Skeletal muscle satellite cell (primary cell): ENCODE measurements at regions not wholly inside any gene's neighbourhood (a gene's known extent, or its start where the extent isn't known, plus 50 kb on each side); places are given as distances from the start of the nearest gene placed in this dataset.

Experiments used
- H3K27me3 ChIP-seq: 2 replicates; pipeline ENCODE4 v1.7.0; 2013; ENCODE audit warnings: low read length; ENCODE audit not compliant: control insufficient read depth, insufficient read depth
- H3K36me3 ChIP-seq: 2 replicates; pipeline ENCODE4 v1.7.0; 2013; ENCODE audit warnings: mild to moderate bottlenecking, control low read depth, low read length; ENCODE audit not compliant: insufficient read depth
- H3K4me1 ChIP-seq: 2 replicates; pipeline ENCODE4 v1.7.0; 2013; ENCODE audit warnings: low read length; ENCODE audit not compliant: control insufficient read depth, insufficient read depth
- H3K4me2 ChIP-seq: 2 replicates; pipeline ENCODE4 v1.7.0; 2013; ENCODE audit warnings: mild to moderate bottlenecking, low read length
- H3K4me3 ChIP-seq: 2 replicates; pipeline ENCODE4 v1.7.0; 2013; ENCODE audit warnings: low read length
- H3K9ac ChIP-seq: 2 replicates; pipeline ENCODE4 v1.7.0; 2013; ENCODE audit warnings: mild to moderate bottlenecking, low read depth, low read length, moderate library complexity
- H3K9me3 ChIP-seq: replicated peaks from 2 replicates; pipeline ENCODE4 v1.7.0; 2013; ENCODE audit warnings: mild to moderate bottlenecking, control low read depth, low read length

DNA sequence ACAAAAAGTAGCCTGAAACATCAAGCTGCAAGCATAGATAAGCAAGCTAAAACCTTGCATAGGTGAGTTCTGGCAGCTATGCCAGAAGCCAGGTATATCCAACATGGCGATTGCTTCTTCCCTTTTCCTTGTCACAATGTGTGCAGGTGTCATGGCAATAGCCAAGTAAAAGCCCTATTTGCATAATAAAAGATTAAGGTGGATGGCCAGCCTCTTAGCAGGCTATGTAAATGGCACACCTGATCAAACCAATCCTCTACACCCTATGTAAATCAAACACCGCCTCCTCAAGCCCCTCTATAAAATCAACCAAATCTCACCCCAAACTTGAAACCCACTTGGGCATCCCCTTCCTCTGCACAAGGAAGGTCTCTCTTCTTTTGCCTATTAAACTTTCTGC, 366.8 kb downstream of the VGLL3 start:
- Histone ChIP-seq H3K4me2 (no peak overlapping the region), H3K27me3 (no peaks in the 10 kb centered on the region), H3K36me3 (no peaks in the 10 kb centered on the region), H3K4me3 (no peak overlapping the region), H3K9ac (no peak overlapping the region), H3K4me1 (no peaks in the 10 kb centered on the region), H3K9me3 (no peaks in the 10 kb centered on the region)

DNA sequence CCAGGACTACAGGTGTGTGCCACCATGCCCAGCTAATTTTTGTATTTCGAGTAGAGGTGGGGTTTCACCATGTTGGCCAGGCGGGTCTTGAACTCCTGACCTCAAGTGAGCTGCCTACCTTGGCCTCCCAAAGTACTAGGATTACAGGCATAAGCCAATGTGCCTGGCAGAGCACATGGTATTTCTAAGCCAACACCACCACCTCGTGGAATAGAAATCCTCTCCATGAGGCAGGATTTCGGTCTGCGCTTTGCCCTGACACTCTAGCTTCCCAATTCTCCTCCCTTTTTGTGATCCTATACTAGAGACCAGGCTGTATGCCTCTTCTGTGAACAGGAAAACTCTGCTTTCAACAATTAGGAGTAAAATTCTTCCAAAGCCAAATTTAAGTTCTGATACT, 372.2 kb downstream of the VGLL3 start:
- Histone ChIP-seq H3K4me2 (no peak overlapping the region), H3K4me3 (no peak overlapping the region), H3K9ac (no peak overlapping the region), H3K4me1 (no peaks in the 10 kb centered on the region), H3K9me3 (no peaks in the 10 kb centered on the region), H3K27me3 (no peaks in the 10 kb centered on the region), H3K36me3 (no peaks in the 10 kb centered on the region)

DNA sequence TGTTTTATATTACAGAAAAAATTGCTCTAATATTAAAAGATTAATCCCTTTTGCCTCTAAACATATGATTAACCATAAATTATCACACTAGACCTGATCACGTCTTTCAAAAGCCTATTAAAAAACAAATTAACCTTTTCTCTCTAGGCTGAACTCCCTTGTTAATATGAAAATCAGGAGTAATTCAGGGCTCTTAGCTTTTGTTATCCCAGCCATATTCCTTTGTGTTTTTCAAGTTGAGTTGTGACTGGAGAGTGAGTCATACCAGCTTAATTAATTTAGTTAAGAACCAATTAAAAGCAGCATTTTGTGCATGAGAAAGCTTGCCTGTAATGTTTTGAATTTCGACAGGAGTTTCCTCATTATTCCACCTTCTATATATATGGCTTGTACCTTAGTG, 385.8 kb downstream of the VGLL3 start:
- no peaks in the 10 kb centered on the region for H3K9me3 ChIP-seq
- H3K4me2 ChIP-seq, result no peak overlapping the region

DNA sequence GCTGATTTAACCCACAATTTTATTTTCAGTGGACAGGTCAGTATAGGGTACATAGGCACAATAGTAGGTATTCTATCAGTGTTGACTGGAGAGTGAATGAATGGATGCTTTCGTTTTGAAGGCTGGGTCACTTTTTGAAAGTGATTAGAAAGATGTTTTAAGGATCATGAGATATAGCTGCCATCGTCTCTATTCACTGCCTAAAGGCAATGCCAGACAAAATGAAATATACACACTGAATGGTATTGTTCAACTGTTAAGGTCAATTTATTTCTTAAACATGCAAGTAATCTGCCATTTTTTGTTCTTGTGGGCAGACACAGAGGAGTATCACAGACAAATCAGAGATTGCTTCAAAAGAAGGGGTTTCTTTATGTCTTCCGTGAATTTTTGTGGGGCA, 395.3 kb downstream of the VGLL3 start:
- H3K36me3 ChIP-seq, result no peaks in the 10 kb centered on the region
- no peaks in the 10 kb centered on the region for H3K9me3 ChIP-seq
- no peak overlapping the region for H3K9ac ChIP-seq
- no peak overlapping the region for H3K4me3 ChIP-seq
- H3K4me1 ChIP-seq, result peaks cover 3% of the 10 kb centered on the region
- H3K4me2 ChIP-seq, result no peak overlapping the region
- no peaks in the 10 kb centered on the region for H3K27me3 ChIP-seq

More for the DNA sequence above, 385.8 kb downstream of the VGLL3 start:
- Histone ChIP-seq H3K27me3 (no peaks in the 10 kb centered on the region), H3K36me3 (no peaks in the 10 kb centered on the region), H3K4me1 (no peaks in the 10 kb centered on the region), H3K4me3 (no peak overlapping the region), H3K9ac (no peak overlapping the region)

DNA sequence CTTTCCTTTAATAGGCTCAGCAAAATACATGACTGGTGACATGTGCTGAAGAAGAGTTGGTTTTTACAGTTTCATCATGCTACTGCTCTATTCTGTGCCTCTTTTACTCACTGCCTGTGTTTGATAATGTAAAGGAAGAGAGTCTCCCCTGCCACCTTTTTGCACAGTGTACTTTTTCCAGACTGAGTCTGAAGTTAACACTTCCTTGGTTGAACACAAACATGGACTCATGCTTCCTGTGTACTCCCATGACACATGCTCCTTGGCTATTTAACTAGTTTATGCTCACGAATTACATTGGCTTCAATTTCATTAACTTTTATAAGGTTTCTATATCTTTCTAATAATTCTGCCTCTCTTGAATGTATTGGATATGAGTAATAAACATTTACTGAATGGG, 396.1 kb downstream of the VGLL3 start:
- Histone ChIP-seq H3K27me3 (no peaks in the 10 kb centered on the region), H3K9ac (no peak overlapping the region), H3K4me3 (no peak overlapping the region), H3K4me1 (peaks cover 3% of the 10 kb centered on the region), H3K36me3 (no peaks in the 10 kb centered on the region), H3K9me3 (no peaks in the 10 kb centered on the region), H3K4me2 (no peak overlapping the region)

DNA sequence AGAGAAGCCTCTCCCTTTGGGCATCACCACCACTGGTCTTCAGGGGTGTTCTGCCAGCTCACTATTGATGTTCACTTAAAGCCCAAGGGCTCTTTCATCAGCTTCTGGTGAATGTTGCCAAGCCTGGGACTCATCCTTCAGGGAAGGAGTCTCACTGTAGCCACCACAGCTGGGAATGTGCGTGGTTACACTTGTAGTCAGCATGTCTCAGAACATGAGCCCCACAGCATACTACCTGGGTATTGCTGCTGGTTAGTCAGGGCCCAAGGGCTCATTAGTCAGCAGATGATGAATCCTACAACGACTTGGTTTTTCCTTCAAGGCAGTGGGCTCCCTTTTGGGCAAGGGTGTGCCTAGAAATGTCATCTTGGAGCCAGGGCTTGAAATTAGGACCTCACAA, 412.9 kb downstream of the VGLL3 start:
- H3K9me3 ChIP-seq, result no peaks in the 10 kb centered on the region
- H3K9ac ChIP-seq, result no peak overlapping the region
- peaks cover 4% of the 10 kb centered on the region for H3K27me3 ChIP-seq
- H3K4me1 ChIP-seq, result no peaks in the 10 kb centered on the region
- no peak overlapping the region for H3K4me2 ChIP-seq
- no peak overlapping the region for H3K4me3 ChIP-seq
- H3K36me3 ChIP-seq, result no peaks in the 10 kb centered on the region

DNA sequence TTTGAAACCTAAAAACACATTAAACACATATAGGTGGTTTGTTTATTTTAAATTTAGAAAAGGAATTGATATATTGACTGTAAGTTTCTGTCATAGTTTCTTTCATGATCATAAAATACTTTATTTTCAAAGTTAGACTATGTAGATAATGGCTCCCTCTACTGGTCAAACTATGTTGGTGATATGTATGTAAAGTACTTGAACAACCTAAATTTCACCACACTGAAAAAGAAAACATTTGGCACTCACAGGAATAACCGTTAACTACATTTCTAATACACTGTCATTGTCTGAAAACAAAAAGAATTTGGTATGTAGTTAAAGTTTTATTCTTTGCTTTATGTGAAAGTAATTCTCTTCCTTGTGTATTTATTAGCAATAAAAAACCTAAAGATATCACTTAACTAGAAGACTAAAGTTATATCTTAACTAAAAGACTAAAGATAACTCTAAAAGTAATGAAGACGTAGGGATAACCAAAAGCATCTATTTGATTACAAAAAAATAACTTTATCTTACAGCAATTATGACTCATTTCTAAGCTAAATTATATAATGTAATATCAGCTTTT, 427.5 kb downstream of the VGLL3 start:
- Histone ChIP-seq H3K36me3 (no peaks in the 10 kb centered on the region), H3K4me1 (no peaks in the 10 kb centered on the region), H3K4me3 (no peak overlapping the region), H3K9ac (no peak overlapping the region), H3K27me3 (peaks cover 3% of the 10 kb centered on the region), H3K9me3 (no peaks in the 10 kb centered on the region), H3K4me2 (no peak overlapping the region)

DNA sequence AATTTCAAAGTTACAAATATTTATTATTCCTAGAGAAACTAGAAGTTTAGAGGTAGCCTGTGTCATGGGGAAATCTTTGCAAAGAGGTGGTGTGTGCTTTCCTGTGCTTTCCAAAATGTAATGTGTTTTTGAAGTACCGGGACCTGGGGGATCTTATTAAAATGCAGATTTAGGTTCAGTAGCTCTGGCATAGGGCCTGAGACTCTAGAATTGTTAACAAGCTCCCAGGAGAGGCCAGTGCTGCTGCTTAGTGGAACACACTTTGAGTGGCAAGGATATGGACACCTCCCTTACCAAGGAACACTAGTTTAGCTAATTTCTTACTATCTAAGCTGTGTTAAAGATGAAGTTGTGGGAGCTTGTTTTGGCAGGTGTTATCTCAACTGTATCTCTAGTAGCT, 428.9 kb downstream of the VGLL3 start:
- H3K9ac ChIP-seq, result no peak overlapping the region
- no peaks in the 10 kb centered on the region for H3K4me1 ChIP-seq
- H3K27me3 ChIP-seq, result peaks cover 5% of the 10 kb centered on the region
- H3K36me3 ChIP-seq, result no peaks in the 10 kb centered on the region
- H3K9me3 ChIP-seq, result no peaks in the 10 kb centered on the region
- no peak overlapping the region for H3K4me3 ChIP-seq
- no peak overlapping the region for H3K4me2 ChIP-seq

DNA sequence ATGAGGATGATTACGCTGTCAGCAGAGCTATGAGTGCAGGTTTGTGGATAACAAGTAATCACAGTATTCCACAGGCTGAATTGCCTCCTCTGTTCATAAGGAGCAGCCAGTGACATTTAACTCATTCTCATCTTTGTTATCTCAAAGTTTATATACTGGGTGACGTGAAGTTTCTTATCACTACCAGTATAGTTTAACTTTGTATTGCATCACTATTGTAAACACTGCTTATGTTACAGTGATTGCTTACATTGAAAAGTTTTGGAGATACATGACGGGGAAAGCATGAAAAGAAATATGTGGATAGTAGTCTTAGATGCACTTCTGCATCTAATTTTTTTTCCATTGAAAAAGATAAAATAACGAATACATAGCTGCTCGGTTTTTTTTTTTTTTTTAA, 429.7 kb downstream of the VGLL3 start:
- no peak overlapping the region for H3K4me3 ChIP-seq
- H3K4me2 ChIP-seq, result no peak overlapping the region
- H3K9me3 ChIP-seq, result no peaks in the 10 kb centered on the region
- H3K27me3 ChIP-seq, result peaks cover 5% of the 10 kb centered on the region
- no peak overlapping the region for H3K9ac ChIP-seq
- no peaks in the 10 kb centered on the region for H3K36me3 ChIP-seq
- no peaks in the 10 kb centered on the region for H3K4me1 ChIP-seq

DNA sequence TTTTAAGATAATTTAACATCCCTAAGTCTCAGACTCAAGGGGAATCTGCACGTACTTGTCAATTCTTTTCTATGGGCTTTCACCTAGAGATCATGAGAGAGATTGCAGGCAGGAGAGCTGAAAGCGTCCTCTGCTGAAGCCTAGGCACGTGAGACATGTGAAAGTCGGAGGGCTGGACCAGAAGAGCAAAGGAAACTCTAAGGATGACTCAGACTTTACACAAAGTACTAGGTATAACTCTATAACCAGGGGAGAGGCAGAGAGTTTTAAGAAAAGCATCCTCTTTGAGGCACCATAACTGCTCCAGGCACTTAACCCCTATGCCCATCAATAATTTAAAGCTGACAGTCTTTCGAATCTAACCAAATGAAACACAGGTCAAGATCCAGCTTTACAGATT, 436.6 kb downstream of the VGLL3 start:
- no peak overlapping the region for H3K9ac ChIP-seq
- no peaks in the 10 kb centered on the region for H3K4me1 ChIP-seq
- H3K27me3 ChIP-seq, result peaks cover 5% of the 10 kb centered on the region
- no peak overlapping the region for H3K4me2 ChIP-seq
- H3K36me3 ChIP-seq, result no peaks in the 10 kb centered on the region
- no peaks in the 10 kb centered on the region for H3K9me3 ChIP-seq
- H3K4me3 ChIP-seq, result no peak overlapping the region

DNA sequence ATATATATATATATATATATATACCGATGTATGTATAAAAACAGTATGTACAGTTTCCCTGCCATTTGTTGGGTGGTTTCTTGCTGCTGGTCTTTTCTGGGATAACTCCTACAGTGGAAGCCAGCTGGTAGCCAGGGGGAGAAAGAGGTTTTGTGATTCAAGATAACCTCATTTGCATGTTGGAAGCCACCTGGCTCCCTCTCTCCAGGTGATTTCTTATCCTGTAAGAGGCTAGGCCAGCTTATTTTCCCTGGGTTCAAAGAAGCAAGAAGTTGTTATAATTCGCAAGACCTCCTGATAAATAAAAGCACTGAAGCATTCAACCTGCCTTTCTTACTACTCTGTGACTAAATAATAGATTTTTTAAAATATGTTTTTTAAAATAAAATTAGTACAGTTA, 443.3 kb downstream of the VGLL3 start:
- Histone ChIP-seq H3K4me1 (no peaks in the 10 kb centered on the region), H3K36me3 (no peaks in the 10 kb centered on the region), H3K27me3 (peaks cover 3% of the 10 kb centered on the region), H3K4me3 (no peak overlapping the region), H3K9me3 (no peaks in the 10 kb centered on the region), H3K4me2 (no peak overlapping the region), H3K9ac (no peak overlapping the region)

DNA sequence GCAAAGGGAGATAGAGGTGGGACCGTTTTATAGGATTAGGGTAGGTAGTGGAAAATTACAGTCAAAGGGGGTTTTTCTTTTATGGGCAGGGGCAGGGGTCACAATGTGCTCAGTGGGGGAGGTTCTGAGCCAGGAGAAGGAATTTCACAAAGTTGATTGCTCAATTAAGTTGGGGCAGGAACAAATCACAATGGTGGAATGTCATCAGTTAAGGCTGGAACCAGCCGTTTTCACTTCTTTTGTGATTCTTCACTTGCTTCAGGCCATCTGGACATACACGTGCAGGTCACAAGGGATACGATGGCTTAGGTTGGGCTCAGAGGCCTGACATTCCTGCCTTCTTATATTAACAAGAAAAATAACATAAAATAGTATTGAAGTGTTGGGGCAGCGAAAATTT, 453.8 kb downstream of the VGLL3 start:
- H3K4me1 ChIP-seq, result no peaks in the 10 kb centered on the region
- H3K4me2 ChIP-seq, result no peak overlapping the region
- no peak overlapping the region for H3K9ac ChIP-seq
- H3K4me3 ChIP-seq, result no peak overlapping the region
- no peaks in the 10 kb centered on the region for H3K36me3 ChIP-seq
- H3K27me3 ChIP-seq, result no peaks in the 10 kb centered on the region
- H3K9me3 ChIP-seq, result no peaks in the 10 kb centered on the region
